Urinary bladder (tissue), 3 donors: ENCODE measurements at regions not wholly inside any gene's neighbourhood (a gene's known extent, or its start where the extent isn't known, plus 50 kb on each side); places are given as distances from the start of the nearest gene placed in this dataset.

Source experiments
- DNase-seq: peaks from one replicate; pipeline ENCODE4 v3.0.0-alpha.2; 2015; ENCODE audit errors: extremely low spot score
- H3K27ac ChIP-seq: one replicate; pipeline ENCODE4 v1.5.1; 2013; ENCODE audit warnings: low read depth, mild to moderate bottlenecking, moderate library complexity
- H3K36me3 ChIP-seq: one replicate; pipeline ENCODE4 v1.6.1; 2013; ENCODE audit warnings: mild to moderate bottlenecking, moderate library complexity; ENCODE audit not compliant: insufficient read depth
- H3K4me1 ChIP-seq: one replicate; pipeline ENCODE4 v1.6.1; 2013; ENCODE audit warnings: mild to moderate bottlenecking, moderate library complexity; ENCODE audit not compliant: insufficient read depth
- H3K4me3 ChIP-seq: one replicate; pipeline ENCODE4 v1.5.1; 2013; ENCODE audit warnings: low read depth, low read length
- WGBS: extraction: QIAGEN DNeasy Blood & Tissue Kit; methylation state at CpG from one replicate; pipeline ENCODE4 v1.1.7; 2013; 5-methylcytosine and 5-hydroxymethylcytosine counted together
- donor health status: healthy with polysubstance abuse.
- donor health status: healthy.

DNA sequence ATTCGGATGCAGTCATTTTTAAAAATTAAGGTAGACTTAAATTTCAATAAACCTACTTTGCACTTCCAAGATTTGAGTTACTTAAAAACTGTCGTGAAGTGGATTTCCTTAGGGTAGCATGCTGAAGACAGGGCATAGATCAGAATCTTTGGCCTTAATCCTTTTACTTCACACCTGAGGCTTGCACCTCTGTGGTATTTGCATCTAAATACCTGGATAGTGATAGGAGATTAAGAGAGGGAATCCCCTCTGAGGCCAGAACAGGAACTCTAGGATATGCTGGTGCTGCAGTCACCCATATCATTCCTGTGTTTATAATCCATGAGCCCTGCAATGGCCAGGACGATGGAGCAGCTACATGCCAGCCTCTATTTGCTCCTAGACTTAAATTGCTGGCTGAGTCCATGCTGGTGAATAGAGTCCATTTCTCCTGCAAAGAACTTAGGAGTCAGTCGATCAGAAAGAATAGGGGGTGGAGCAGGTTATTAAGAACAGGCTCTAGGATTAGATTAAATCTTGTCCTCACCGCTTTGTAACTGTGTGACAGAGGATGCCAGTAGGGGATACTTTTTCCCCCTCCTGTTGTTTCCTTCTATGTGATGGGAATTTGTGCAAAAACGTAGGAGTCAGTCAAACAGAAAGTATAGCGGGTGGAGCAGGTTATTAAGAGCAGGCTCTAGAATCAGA is 333.6 kb downstream of the DUSP10 start:
- Histone ChIP-seq H3K4me1 (no peaks in the 10 kb centered on the region), H3K27ac (no peak overlapping the region), H3K36me3 (no peaks in the 10 kb centered on the region), H3K4me3 (no peak overlapping the region)
- 61% methylated on average over 7 of the region's 7 CpGs for WGBS
- no peak for DNase-seq

GRCh38 chr1:221411283-221411682 is 330.6 kb downstream of the DUSP10 start:
- no peak for DNase-seq
- no peak overlapping the region for H3K27ac ChIP-seq

DNA sequence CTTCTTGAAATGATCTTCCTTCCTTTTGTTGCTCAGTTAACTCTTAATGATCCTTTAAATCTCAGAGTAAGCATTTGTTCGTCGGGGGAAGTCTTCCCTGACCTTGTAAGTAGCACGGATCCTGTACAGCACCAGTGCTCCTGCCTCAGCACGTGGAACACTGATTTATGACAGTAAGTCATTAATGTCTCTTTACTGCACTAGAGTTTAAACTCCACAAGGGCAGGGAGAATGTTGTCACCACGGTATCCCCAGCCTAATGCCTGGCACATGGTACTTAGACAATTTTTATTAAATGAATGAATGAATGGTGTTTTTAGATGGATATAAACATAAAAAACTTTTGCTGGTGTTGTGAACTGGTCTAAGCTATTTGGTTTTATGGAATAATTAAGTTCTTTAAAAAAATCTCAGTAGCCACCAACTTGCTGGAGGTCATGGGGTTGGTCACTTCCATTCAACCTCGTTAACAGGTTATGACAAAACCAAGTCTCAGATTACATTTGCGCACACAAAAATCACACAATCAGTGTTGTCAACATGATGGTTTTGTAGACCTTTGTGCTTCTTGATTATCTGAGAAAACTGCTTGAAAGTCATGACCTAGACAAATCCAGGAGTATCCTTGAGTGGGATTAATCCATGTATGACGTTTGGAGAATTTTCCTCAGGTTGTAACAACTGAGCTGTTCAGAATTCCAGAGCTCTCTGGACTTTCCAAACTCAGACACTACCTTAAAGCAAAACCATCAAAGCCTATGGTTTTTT is 326.9 kb downstream of the DUSP10 start:
- Histone ChIP-seq H3K4me1 (no peaks in the 10 kb centered on the region), H3K36me3 (no peaks in the 10 kb centered on the region), H3K27ac (no peak overlapping the region), H3K4me3 (no peak overlapping the region)
- 74% methylated on average over 8 of the region's 8 CpGs for WGBS
- no peak for DNase-seq

More at GRCh38 chr1:221411283-221411682, 330.6 kb downstream of the DUSP10 start:
- 70% methylated on average over 3 of the region's 3 CpGs for WGBS
- Histone ChIP-seq H3K36me3 (no peaks in the 10 kb centered on the region), H3K4me3 (no peak overlapping the region), H3K4me1 (no peaks in the 10 kb centered on the region)

DNA sequence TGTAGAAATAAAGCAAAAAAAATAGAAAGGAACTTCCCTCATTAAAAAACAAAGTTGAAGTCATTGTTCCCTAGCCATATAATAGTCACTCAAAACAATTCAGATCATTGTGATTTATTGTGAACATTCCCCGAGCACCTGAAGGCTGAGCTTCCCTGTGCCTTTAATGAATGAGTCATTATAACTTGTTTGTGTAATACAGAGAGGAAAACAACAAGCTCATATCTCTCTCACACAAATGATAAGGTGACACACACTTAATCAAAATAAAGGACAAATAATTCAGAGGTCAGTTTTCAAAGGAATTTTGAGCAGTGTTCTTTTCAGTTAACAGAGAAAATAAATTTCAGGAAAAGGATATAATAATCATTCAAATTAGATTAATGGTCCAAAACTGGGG is 326.2 kb downstream of the DUSP10 start:
- 67% methylated on average over 1 of the region's 1 CpG for WGBS
- H3K4me1 ChIP-seq = no peaks in the 10 kb centered on the region
- H3K36me3 ChIP-seq = no peaks in the 10 kb centered on the region
- H3K27ac ChIP-seq = no peak overlapping the region
- DNase-seq = no peak
- H3K4me3 ChIP-seq = no peak overlapping the region

GRCh38 chr1:221416142-221416541 is 325.7 kb downstream of the DUSP10 start:
- Histone ChIP-seq H3K4me1 (no peaks in the 10 kb centered on the region), H3K36me3 (no peaks in the 10 kb centered on the region), H3K27ac (no peak overlapping the region), H3K4me3 (no peak overlapping the region)
- 91% methylated on average over 4 of the region's 4 CpGs for WGBS
- no peak for DNase-seq

- no peak overlapping the region for H3K27ac ChIP-seq
- no peaks in the 10 kb centered on the region for H3K36me3 ChIP-seq
- H3K4me1 ChIP-seq = no peaks in the 10 kb centered on the region
- no peak for DNase-seq
- no peak overlapping the region for H3K4me3 ChIP-seq
Measured at GRCh38 chr1:221416723-221417122, 325.2 kb downstream of the DUSP10 start.

DNA sequence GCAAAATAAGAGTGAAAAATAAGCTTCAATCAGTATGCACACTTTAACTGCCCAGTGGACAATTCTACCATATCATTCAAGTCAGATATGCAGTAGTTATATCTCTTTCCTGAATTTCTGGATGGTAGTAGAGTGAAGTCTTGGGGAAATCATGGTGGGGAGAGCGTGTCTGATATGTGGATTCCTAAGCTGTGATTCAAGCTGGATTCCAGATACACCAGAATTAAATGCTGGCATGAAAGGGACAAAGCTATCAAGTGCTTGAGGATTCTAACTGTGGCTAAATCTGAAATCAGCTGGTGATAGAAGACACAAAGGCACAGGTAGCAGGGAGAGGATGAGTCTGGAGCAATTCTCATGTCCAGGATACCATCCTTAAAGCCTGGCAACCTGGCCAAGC is 323.5 kb downstream of the DUSP10 start:
- 75% methylated on average over 1 of the region's 1 CpG for WGBS
- H3K4me1 ChIP-seq = no peaks in the 10 kb centered on the region
- H3K4me3 ChIP-seq = no peak overlapping the region
- no peaks in the 10 kb centered on the region for H3K36me3 ChIP-seq
- no peak for DNase-seq
- H3K27ac ChIP-seq = no peak overlapping the region

DNA sequence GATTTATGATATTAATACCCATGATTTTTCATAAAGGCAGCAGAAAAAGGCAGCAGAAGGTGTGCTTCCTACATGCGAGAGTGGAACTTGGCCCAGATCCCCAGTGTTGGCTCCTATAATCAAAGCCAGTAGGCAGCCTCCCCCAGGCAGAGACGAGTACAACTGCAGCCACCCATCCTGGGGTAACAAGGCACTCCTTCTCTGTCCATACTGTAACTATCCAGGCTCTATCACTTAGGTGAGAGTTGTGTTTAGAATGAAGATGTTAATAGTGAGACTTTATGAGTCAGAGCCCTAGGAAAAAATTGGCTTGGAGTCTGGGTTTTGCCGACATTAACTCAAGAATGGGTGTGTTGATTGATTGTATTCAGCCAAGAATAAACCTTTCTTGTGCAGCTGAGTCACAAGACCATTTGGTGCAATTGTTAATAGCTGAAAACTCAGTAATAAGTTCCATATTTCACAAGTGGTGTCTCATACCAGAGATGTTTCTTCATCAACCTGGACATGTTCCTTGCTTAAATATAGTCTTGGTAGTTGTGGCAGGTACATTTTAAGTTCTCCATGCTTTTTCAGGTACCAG is 322.3 kb downstream of the DUSP10 start:
- Histone ChIP-seq H3K36me3 (no peaks in the 10 kb centered on the region), H3K27ac (no peak overlapping the region), H3K4me3 (no peak overlapping the region), H3K4me1 (no peaks in the 10 kb centered on the region)
- DNase-seq = no peak
- WGBS = 68% methylated on average over 3 of the region's 3 CpGs

- WGBS = 44% methylated on average over 1 of the region's 1 CpG
- Histone ChIP-seq H3K36me3 (no peaks in the 10 kb centered on the region), H3K27ac (no peak overlapping the region), H3K4me3 (no peak overlapping the region), H3K4me1 (no peaks in the 10 kb centered on the region)
- DNase-seq = no peak
Measured at GRCh38 chr1:221429264-221429663, 312.6 kb downstream of the DUSP10 start.

DNA sequence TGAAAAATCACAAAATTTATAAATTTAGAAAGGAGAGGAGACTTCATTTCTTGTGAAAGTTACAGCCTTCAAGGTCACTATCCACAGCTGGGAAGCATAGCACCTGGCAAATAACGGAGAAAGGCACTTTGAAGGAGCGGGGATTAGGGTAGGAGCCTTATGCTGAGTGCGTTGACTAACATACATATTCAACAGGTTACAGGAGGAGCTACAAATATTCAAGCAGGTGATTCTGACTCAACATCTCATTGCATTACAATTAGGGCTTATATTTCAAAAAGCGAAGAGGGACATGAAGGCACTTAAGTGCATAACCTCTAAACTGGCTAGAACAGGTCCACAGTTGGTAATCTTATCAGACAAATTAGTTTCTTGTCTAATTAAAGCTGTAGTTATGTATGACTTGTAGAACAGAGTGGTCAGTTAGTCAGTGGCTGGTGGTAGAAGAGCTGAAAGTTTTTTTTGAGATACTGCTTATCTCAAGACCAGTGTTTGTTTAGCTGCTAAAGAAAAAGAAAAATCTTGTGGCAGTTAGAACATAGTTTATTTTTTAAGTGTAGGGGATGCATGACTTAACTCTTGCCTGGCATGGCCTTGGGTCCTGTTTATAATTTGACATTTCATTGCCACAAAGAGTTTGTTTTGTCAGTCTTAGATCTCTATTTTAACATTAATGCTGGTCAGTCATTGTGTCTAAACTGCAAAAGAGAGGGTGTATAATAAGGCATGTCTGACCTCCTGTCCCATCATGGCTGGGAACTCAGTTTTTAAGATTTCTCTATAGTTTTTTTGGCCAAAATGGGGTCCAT is 311.5 kb downstream of the DUSP10 start:
- DNase-seq = no peak
- H3K36me3 ChIP-seq = no peaks in the 10 kb centered on the region

DNA sequence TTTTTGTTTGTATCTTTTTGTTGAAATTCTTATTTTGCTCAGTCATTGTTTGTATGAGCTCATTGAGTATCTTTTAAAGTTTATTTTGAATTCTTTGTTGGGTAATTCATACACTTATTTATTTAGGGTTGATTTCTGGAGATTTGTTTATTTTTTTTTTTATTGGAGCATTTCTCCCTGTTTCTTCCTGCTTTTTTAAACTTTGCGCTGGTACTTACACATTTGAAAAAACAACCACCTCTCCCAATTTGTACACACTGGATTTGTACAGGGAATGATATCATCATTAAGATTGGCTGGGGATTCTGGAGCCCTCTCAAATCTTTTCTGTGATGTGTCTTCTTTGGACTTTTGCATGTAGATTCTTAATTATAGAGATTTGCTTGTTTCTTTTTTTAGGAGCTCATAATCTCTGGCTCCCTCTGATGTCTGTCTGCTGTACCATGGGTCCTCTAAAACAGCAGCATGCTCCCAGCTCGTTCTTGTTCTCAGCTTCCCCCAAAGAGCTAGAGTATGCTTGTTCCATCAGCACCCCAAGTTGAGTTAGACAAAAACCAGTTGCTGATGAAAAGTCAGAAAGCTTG is 310.7 kb downstream of the DUSP10 start:
- WGBS = 49% methylated on average over 2 of the region's 2 CpGs
- no peak overlapping the region for H3K27ac ChIP-seq
- no peak overlapping the region for H3K4me3 ChIP-seq
- H3K36me3 ChIP-seq = no peaks in the 10 kb centered on the region
- DNase-seq = no peak
- no peaks in the 10 kb centered on the region for H3K4me1 ChIP-seq

More for the DNA sequence above, 311.5 kb downstream of the DUSP10 start:
- WGBS = 96% methylated on average over 4 of the region's 4 CpGs
- H3K4me1 ChIP-seq = no peaks in the 10 kb centered on the region
- H3K27ac ChIP-seq = no peak overlapping the region
- H3K4me3 ChIP-seq = no peak overlapping the region

DNA sequence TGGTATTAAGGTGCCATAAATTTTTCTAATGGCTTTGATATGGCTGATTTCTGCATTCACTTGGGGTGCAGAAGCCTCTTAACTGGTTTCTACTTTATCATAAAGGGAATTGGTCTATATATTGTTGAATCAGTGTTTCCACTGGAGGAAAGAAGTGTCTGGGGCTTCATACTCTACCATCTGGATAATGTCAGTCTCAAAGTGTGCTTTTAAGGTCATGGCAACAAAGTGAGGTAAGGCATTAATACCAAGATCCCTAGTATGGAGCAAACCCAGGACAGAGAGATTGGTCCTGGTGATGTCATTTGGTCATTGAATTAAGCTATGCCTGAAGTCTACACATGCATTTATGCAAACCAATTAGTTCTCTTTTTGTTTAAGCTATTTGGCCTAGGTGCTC is 309.9 kb downstream of the DUSP10 start:
- H3K27ac ChIP-seq = no peak overlapping the region
- no peaks in the 10 kb centered on the region for H3K4me1 ChIP-seq

GRCh38 chr1:221435504-221435904 is 306.4 kb downstream of the DUSP10 start:
- DNase-seq = no peak
- Histone ChIP-seq H3K4me1 (no peaks in the 10 kb centered on the region), H3K36me3 (no peaks in the 10 kb centered on the region), H3K4me3 (no peak overlapping the region), H3K27ac (no peak overlapping the region)

More for the DNA sequence above, 309.9 kb downstream of the DUSP10 start:
- no peak overlapping the region for H3K4me3 ChIP-seq
- H3K36me3 ChIP-seq = no peaks in the 10 kb centered on the region
- no peak for DNase-seq
